Astrocyte of the cerebellum (primary cell): ENCODE measurements at regions not wholly inside any gene's neighbourhood (a gene's known extent, or its start where the extent isn't known, plus 50 kb on each side); places are given as distances from the start of the nearest gene placed in this dataset.

Source experiments
- DNase-seq: peaks from one replicate; pipeline ENCODE4 v3.0.0-alpha.2; 2011; ENCODE audit warnings: low read depth
- H3K4me3 ChIP-seq: 2 replicates; pipeline ENCODE4 v1.5.1; 2011; ENCODE audit warnings: mild to moderate bottlenecking, low read depth, low read length, moderate library complexity
- in situ Hi-C: cut with HindIII; loops from 2 replicates; pipeline ENCODE4 v1.10.0; 2017; ENCODE audit warnings: low sequenced_read_pairs
- TF ChIP-seq, protein P1 (sequence below): IDR thresholded peaks from 2 replicates; pipeline ENCODE4 v1.5.1; 2012; ENCODE audit warnings: low read length, low read depth, moderate library complexity, mild to moderate bottlenecking; ENCODE audit errors: missing control alignments

DNA sequence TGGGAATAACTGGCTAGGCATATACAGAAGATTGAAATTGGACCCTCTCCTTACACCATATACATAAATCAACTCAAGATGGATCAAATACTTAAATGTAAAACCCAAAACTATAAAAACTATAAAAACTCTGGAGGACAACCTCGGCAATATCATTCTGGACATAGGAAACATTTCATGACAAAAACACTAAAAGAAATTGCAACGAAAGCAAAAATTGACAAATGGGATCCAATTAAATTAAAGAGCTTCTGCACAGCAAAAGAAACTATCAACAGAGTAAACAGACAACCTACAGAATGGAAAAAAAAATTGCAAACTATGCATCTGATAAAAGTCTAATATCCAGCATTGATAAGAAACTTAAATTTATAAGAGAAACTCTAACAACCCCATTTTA is 503.7 kb upstream of the C16orf82 start:
- H3K4me3 ChIP-seq, result no peak overlapping the region
- no peak for DNase-seq
- TF ChIP-seq, protein P1, sequence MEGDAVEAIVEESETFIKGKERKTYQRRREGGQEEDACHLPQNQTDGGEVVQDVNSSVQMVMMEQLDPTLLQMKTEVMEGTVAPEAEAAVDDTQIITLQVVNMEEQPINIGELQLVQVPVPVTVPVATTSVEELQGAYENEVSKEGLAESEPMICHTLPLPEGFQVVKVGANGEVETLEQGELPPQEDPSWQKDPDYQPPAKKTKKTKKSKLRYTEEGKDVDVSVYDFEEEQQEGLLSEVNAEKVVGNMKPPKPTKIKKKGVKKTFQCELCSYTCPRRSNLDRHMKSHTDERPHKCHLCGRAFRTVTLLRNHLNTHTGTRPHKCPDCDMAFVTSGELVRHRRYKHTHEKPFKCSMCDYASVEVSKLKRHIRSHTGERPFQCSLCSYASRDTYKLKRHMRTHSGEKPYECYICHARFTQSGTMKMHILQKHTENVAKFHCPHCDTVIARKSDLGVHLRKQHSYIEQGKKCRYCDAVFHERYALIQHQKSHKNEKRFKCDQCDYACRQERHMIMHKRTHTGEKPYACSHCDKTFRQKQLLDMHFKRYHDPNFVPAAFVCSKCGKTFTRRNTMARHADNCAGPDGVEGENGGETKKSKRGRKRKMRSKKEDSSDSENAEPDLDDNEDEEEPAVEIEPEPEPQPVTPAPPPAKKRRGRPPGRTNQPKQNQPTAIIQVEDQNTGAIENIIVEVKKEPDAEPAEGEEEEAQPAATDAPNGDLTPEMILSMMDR, result no peak
- in situ Hi-C loops, result no loop called here

DNA sequence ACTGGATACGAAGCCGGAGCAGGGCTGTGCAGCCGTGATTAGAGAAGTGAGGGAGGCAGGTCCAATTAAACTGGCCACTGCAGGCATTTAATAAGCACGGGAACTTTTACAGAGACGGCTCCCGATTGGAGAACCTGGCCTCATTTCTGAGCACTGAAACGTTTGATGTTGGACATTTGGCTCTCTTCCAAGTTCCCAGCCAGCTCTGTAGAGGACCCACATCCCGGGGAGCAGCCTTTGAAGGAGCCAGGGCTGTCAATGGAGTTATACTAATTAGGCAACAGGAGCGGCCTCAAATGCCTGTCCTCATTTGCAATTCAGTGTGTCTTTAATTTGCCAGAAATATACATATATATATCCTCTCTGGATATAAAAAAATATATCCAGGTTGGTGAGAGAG is 499.4 kb upstream of the C16orf82 start:
- in situ Hi-C loops, result no loop called here
- no peak for DNase-seq
- TF ChIP-seq, protein P1, result no peak
- no peak overlapping the region for H3K4me3 ChIP-seq

DNA sequence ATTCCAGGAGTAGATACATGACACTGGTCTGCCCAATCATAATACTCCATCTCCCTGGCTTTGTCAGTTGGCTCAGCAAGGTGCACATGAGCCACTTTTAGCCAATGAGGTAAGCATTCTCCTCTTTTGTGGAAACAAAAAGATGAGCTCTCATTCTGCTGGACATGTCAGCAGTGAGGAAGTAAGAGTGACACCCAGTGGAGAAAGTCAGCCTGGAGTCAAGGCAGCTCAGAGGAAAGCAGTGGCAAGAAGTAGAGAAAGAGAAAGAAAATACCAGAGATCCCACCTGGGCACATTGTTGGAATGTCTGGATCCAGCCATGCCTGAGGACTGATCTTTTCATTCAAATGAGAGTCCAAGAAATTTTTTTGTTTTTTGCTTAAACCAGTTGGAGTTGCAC is 496.9 kb upstream of the C16orf82 start:
- no peak for DNase-seq
- TF ChIP-seq, protein P1, result no peak
- in situ Hi-C loops, result no loop called here
- no peak overlapping the region for H3K4me3 ChIP-seq

DNA sequence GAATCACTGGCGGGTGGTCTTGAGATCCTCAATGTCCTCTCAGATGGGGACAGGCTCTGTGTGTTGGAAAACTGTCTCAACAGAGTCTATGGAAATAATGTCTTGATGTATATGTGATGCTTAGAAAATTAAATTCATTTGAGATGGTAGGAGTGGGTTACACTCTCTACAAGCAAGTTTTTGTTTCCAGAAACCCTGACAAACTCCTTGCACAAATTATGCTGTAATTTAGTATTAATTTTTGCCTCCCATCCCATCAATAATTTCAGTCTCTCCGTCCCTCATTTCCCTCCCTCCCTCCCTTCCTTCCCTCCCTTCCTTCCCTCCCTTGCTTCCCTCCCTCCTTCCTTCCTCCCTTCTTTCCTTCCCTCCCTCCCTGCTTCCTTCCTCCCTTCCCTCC is 488.0 kb upstream of the C16orf82 start:
- H3K4me3 ChIP-seq, result no peak overlapping the region
- TF ChIP-seq, protein P1, result no peak
- DNase-seq, result no peak
- in situ Hi-C loops, result no loop called here

DNA sequence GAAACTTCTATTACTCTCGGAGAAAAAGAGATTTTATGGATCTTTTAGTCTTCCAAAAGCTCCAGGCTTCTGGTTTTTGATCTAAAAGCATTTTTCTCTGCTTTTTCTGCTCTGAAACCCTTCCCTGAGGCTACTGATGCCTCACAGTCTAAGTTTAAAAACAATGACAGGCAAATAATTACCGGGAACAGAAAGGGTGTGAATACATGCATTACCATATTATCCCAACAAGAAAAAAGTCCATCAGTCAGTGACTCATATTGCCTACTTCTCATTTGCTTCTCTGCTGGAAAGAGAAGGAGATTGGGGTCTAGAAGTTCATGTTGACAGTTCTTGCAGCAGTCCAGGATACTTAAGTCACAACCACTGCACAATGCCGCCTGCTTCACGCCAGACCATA is 482.9 kb upstream of the C16orf82 start:
- TF ChIP-seq, protein P1, result no peak
- in situ Hi-C loops, result no loop called here
- DNase-seq, result no peak
- no peak overlapping the region for H3K4me3 ChIP-seq

DNA sequence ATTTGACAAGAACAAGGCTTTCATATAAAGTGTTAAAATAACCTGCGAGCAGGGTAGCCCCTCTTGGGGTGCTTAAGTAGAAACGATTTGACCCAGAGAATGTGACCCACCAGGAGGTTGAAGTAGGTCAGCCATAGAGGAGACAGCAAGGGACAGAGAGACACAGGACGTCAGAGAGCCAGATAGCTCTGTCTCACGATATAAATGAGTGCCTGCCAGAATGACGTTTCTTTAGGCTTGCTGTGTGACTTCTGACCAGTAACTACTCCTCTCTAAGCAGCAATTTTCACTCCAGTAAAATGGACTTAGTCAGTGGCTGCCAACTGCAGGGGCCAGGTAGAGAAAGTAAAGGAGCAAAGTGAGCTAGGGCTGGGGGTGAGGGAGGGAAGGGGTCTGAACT is 473.0 kb upstream of the C16orf82 start:
- no peak overlapping the region for H3K4me3 ChIP-seq
- TF ChIP-seq, protein P1, result no peak
- in situ Hi-C loops, result no loop called here
- no peak for DNase-seq

DNA sequence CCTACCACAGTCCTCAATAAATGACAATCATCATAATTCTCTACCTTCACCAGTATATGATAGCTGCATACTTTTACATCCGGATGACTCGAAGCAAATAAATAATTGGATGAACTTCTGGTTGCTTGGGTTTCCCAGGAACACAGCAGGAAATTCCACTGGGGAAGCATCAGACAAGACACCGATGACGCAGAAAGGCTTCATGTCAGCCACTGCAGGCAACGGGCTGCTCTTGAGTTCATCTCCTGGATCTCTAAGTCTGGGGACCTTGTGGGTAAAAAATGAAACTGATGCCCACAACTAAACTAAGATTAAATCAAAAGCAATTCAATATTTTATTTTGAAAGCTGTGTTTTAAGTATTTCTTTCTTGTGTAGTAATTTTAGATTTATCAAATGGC is 472.1 kb upstream of the C16orf82 start:
- TF ChIP-seq, protein P1, result no peak
- DNase-seq, result no peak
- in situ Hi-C loops, result no loop called here
- H3K4me3 ChIP-seq, result no peak overlapping the region
